ENCODE measurements at regions not wholly inside any gene's neighbourhood (a gene's known extent, or its start where the extent isn't known, plus 50 kb on each side); places are given as distances from the start of the nearest gene placed in this dataset.

- no peak for TF ChIP-seq POLR2A (IDR thresholded peaks at IDR 0.05)
- TF ChIP-seq, protein P1, sequence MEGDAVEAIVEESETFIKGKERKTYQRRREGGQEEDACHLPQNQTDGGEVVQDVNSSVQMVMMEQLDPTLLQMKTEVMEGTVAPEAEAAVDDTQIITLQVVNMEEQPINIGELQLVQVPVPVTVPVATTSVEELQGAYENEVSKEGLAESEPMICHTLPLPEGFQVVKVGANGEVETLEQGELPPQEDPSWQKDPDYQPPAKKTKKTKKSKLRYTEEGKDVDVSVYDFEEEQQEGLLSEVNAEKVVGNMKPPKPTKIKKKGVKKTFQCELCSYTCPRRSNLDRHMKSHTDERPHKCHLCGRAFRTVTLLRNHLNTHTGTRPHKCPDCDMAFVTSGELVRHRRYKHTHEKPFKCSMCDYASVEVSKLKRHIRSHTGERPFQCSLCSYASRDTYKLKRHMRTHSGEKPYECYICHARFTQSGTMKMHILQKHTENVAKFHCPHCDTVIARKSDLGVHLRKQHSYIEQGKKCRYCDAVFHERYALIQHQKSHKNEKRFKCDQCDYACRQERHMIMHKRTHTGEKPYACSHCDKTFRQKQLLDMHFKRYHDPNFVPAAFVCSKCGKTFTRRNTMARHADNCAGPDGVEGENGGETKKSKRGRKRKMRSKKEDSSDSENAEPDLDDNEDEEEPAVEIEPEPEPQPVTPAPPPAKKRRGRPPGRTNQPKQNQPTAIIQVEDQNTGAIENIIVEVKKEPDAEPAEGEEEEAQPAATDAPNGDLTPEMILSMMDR (IDR thresholded peaks at IDR 0.05) = no peak
Measured at GRCh38 chrX:122475306-122475705, 708.8 kb upstream of the GRIA3 start.
